ENCODE measurements at regions not wholly inside any gene's neighbourhood (a gene's known extent, or its start where the extent isn't known, plus 50 kb on each side); places are given as distances from the start of the nearest gene placed in this dataset.
"Not testable (repeated sequence)": the region's sequence is repeated elsewhere in the genome, so short reads cannot be mapped to it uniquely, and the experiment has no call there.

DNA sequence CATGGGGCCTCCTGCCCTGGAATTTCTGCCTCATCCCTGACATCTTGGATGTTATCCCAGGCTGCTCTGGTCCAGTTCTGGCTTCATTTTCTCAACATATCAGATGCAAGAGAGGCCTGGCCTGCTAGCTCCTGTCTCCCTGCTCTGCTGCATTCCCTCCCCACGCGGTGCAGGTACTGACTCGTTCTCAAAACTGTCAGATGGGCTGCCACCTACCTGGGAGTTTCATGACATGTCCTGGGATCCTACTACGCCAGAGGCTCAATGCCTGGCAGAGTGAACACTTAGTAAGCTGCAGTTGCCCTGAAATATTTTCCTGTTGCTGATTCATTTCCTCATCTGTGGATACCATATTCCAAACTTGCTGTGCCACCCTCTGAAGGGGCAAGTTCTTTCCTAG lies 126.7 kb upstream of the PLGLB2 start:
- H3K27ac ChIP-seq (ENCODE audit: low read depth, low read length); DNase-seq (ENCODE audit: low read depth, low spot score); RAD21 ChIA-PET (ENCODE audit: low non-redundant PET in 1 of 2, low total read pairs in 2 of 2, uncharacterized antibody in 2 of 2, unreplicated experiment in 2 of 2); BruUV-seq (replicated peaks); H3K4me3 ChIP-seq (replicated peaks in 1 of 2; ENCODE audit: low read depth in 1 of 2, low read length in 2 of 2); H3K27me3 ChIP-seq (ENCODE audit: insufficient read depth, low read length); intact Hi-C loops (cut with micrococcal nuclease); H3K9me3 ChIP-seq (ENCODE audit: control insufficient read depth in 1 of 2, insufficient read depth in 1 of 2, low read depth in 1 of 2, low read length in 2 of 2); H4K20me1 ChIP-seq (ENCODE audit: insufficient read depth); H3K9ac ChIP-seq (ENCODE audit: low read length); CTCF ChIA-PET; POLR2A ChIA-PET; H3K79me2 ChIP-seq (ENCODE audit: insufficient read depth, low read length); H3K4me2 ChIP-seq (ENCODE audit: low read length); H3K4me1 ChIP-seq (ENCODE audit: control insufficient read depth in 1 of 2, insufficient read depth in 2 of 2, low read length in 2 of 2); ATAC-seq; H3K36me3 ChIP-seq (ENCODE audit: control insufficient read depth in 1 of 2, insufficient read depth in 2 of 2, low read length in 2 of 2); H2AFZ ChIP-seq (ENCODE audit: low read depth, low read length, poor library complexity, severe bottlenecking); H3K9me2 ChIP-seq (ENCODE audit: insufficient read depth): not testable (repeated sequence)

DNA sequence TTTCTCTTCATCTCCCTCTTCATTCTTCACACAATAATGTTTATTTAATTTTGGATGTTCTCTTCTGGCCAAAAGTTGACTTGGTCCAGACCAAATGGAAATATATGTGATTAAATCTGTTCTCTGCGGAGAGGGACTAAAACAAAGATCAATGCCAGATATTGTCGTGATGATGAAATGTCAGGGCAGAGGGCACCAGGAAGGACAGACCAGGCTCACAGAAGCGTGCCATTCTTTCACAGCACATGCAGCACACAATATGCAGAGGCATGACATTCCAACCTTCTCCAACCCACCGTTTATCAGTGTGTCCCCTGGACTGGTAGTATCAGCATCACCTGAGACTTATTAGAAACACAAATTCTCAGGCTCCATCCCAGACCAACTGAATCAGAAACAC lies 125.2 kb upstream of the PLGLB2 start:
- H3K9ac ChIP-seq (ENCODE audit: low read length); BruUV-seq (replicated peaks); POLR2A ChIA-PET: not testable (repeated sequence)

DNA sequence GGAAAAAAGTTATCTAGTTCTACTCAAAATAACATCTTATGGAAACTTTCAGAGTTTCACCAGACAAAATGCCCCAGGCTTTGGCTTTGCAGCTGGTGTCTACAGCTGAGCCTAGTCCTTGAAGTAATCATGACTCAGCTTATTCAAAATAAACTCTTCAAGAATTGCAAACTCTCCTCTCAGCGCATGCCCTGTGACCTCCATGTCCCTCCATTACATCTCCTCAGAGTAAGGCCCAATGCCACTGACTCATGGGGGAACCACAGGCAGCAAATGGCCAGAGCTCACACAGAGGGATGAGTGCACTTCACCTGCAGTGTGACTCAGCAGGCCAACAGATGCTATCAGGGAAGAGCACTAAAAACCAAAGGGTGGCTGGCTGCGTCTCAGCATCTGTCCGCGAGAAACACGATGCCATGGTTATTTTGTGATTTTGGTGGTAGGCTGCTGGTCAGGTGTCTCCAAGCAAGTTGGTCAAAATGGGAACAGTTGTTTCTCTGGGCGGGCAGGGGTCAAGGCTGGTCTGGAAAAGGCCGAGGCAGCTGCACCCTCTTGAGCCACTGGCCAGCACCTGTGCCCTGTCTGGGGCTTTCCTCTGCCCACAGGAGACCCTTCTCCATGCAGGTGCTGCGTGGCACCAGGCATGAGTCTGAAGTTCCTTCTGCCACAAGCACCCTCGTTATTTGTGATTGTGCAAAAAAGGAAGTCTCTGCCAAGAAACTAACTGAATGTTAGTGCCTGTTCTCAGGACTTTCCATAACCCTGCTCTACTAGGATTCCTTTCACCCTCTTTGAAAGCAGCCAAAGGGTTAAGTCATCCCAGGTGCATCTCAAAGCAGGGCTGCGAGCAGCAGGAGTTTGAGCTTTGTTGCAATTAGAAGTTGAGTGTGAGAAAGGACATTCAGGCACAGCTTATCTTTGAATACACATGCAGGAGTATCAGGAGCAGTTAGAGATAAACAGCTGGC lies 118.1 kb upstream of the PLGLB2 start:
- RAD21 ChIA-PET (ENCODE audit: low non-redundant PET in 1 of 2, low total read pairs in 2 of 2, uncharacterized antibody in 2 of 2, unreplicated experiment in 2 of 2); H3K4me2 ChIP-seq (ENCODE audit: low read length); H3K79me2 ChIP-seq (ENCODE audit: insufficient read depth, low read length); H3K9ac ChIP-seq (ENCODE audit: low read length); H3K36me3 ChIP-seq (ENCODE audit: control insufficient read depth in 1 of 2, insufficient read depth in 2 of 2, low read length in 2 of 2); H4K20me1 ChIP-seq (ENCODE audit: insufficient read depth); intact Hi-C loops (cut with micrococcal nuclease); POLR2A ChIA-PET; H3K9me2 ChIP-seq (ENCODE audit: insufficient read depth); CTCF ChIA-PET; H3K27ac ChIP-seq (ENCODE audit: low read depth, low read length); H3K4me3 ChIP-seq (replicated peaks in 1 of 2; ENCODE audit: low read depth in 1 of 2, low read length in 2 of 2); H3K27me3 ChIP-seq (ENCODE audit: insufficient read depth, low read length); H3K9me3 ChIP-seq (ENCODE audit: control insufficient read depth in 1 of 2, insufficient read depth in 1 of 2, low read depth in 1 of 2, low read length in 2 of 2); H2AFZ ChIP-seq (ENCODE audit: low read depth, low read length, poor library complexity, severe bottlenecking); BruUV-seq (replicated peaks): not testable (repeated sequence)
- peak; percentile 37 for DNase-seq (ENCODE audit: low read depth, low spot score)
- peak; percentile 83 for ATAC-seq
- H3K4me1 ChIP-seq (ENCODE audit: control insufficient read depth in 1 of 2, insufficient read depth in 2 of 2, low read length in 2 of 2) = peaks cover 0 to 16% of the 10 kb centered on the region in 2 experiments; a peak in 1 of 4 replicates
- peak; percentile 5; the same call in 1 of the 2 replicates for TF ChIP-seq FOSL1 (IDR thresholded peaks at IDR 0.05; ENCODE audit: low read depth)

More for the DNA sequence above, 125.2 kb upstream of the PLGLB2 start:
- H3K4me3 ChIP-seq (replicated peaks in 1 of 2; ENCODE audit: low read depth in 1 of 2, low read length in 2 of 2); H3K36me3 ChIP-seq (ENCODE audit: control insufficient read depth in 1 of 2, insufficient read depth in 2 of 2, low read length in 2 of 2); RAD21 ChIA-PET (ENCODE audit: low non-redundant PET in 1 of 2, low total read pairs in 2 of 2, uncharacterized antibody in 2 of 2, unreplicated experiment in 2 of 2); H3K9me2 ChIP-seq (ENCODE audit: insufficient read depth); H3K79me2 ChIP-seq (ENCODE audit: insufficient read depth, low read length); H3K4me2 ChIP-seq (ENCODE audit: low read length); H2AFZ ChIP-seq (ENCODE audit: low read depth, low read length, poor library complexity, severe bottlenecking); H3K27me3 ChIP-seq (ENCODE audit: insufficient read depth, low read length); DNase-seq (ENCODE audit: low read depth, low spot score); H4K20me1 ChIP-seq (ENCODE audit: insufficient read depth); H3K27ac ChIP-seq (ENCODE audit: low read depth, low read length); CTCF ChIA-PET; ATAC-seq; intact Hi-C loops (cut with micrococcal nuclease); H3K9me3 ChIP-seq (ENCODE audit: control insufficient read depth in 1 of 2, insufficient read depth in 1 of 2, low read depth in 1 of 2, low read length in 2 of 2); H3K4me1 ChIP-seq (ENCODE audit: control insufficient read depth in 1 of 2, insufficient read depth in 2 of 2, low read length in 2 of 2): not testable (repeated sequence)

DNA sequence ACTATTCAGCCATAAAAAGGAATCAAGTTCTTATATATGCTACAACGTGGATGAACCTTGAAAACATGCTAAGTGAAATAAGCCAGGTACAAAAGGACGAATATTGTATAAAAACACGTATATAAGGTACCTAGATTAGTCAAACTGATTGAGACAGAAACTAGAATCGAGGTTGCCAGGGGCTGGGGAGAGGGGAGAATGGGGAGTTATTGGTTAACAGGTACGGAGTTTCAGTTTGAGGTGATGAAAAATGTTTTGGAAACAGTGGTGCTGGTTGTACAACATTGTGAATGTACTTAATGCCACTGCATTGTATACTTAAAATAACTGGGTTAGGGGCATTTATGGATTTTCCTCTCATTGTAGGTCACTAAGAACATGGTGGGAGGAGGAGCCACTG lies 117.0 kb upstream of the PLGLB2 start:
- ATAC-seq; RAD21 ChIA-PET (ENCODE audit: low non-redundant PET in 1 of 2, low total read pairs in 2 of 2, uncharacterized antibody in 2 of 2, unreplicated experiment in 2 of 2); BruUV-seq (replicated peaks); H3K27ac ChIP-seq (ENCODE audit: low read depth, low read length); intact Hi-C loops (cut with micrococcal nuclease); H2AFZ ChIP-seq (ENCODE audit: low read depth, low read length, poor library complexity, severe bottlenecking); H3K79me2 ChIP-seq (ENCODE audit: insufficient read depth, low read length); CTCF ChIA-PET; H3K4me2 ChIP-seq (ENCODE audit: low read length); POLR2A ChIA-PET; H3K9me2 ChIP-seq (ENCODE audit: insufficient read depth); DNase-seq (ENCODE audit: low read depth, low spot score); H4K20me1 ChIP-seq (ENCODE audit: insufficient read depth); H3K27me3 ChIP-seq (ENCODE audit: insufficient read depth, low read length); H3K36me3 ChIP-seq (ENCODE audit: control insufficient read depth in 1 of 2, insufficient read depth in 2 of 2, low read length in 2 of 2); H3K9ac ChIP-seq (ENCODE audit: low read length); H3K9me3 ChIP-seq (ENCODE audit: control insufficient read depth in 1 of 2, insufficient read depth in 1 of 2, low read depth in 1 of 2, low read length in 2 of 2); H3K4me3 ChIP-seq (replicated peaks in 1 of 2; ENCODE audit: low read depth in 1 of 2, low read length in 2 of 2): not testable (repeated sequence)
- peaks cover 0 to 20% of the 10 kb centered on the region in 2 experiments; a peak in 1 of 4 replicates for H3K4me1 ChIP-seq (ENCODE audit: control insufficient read depth in 1 of 2, insufficient read depth in 2 of 2, low read length in 2 of 2)
